ENCODE measurements at regions not wholly inside any gene's neighbourhood (a gene's known extent, or its start where the extent isn't known, plus 50 kb on each side); places are given as distances from the start of the nearest gene placed in this dataset.

GRCh38 chr13:85650613-85651012 lies 148.6 kb downstream of the SLITRK6 start:
- CTCF ChIA-PET, result no interaction called here
- TF ChIP-seq EZH2 (IDR thresholded peaks at IDR 0.05; ENCODE audit: borderline replicate concordance, low read depth, low read length, poor library complexity, severe bottlenecking), result no peak
- no peak for TF ChIP-seq CTCF (conservative IDR thresholded peaks at IDR 0.05; ENCODE audit: low read depth, low read length)
- POLR2A ChIA-PET (ENCODE audit: low non-redundant PET), result no interaction called here
- Histone ChIP-seq H3K36me3 (ENCODE audit: insufficient read depth, low read length, poor library complexity, severe bottlenecking) (no peaks in the 10 kb centered on the region), H3K27ac (ENCODE audit: low read depth, low read length, poor library complexity, severe bottlenecking) (no peak overlapping the region), H3K27me3 (replicated peaks; ENCODE audit: insufficient read depth, low read depth, low read length, poor library complexity) (no peaks in the 10 kb centered on the region), H3K4me1 (ENCODE audit: insufficient read depth, low read length, poor library complexity, severe bottlenecking) (no peaks in the 10 kb centered on the region), H3K4me3 (ENCODE audit: low read depth, low read length, poor library complexity, severe bottlenecking) (no peak overlapping the region), H3K9me3 (ENCODE audit: low read depth, low read length, poor library complexity, severe bottlenecking) (no peaks in the 10 kb centered on the region)
- DNase-seq (ENCODE audit: low spot score), result no peak
- BruUV-seq (replicated peaks), result no TSS peak
- intact Hi-C loops (cut with micrococcal nuclease; ENCODE audit: unreplicated experiment), result no loop called here

GRCh38 chr13:85640727-85641126 lies 158.5 kb downstream of the SLITRK6 start:
- intact Hi-C loops (cut with micrococcal nuclease; ENCODE audit: unreplicated experiment), result no loop called here
- no peaks in the 10 kb centered on the region for H3K27me3 ChIP-seq (replicated peaks; ENCODE audit: insufficient read depth, low read depth, low read length, poor library complexity)
- TF ChIP-seq EZH2 (IDR thresholded peaks at IDR 0.05; ENCODE audit: borderline replicate concordance, low read depth, low read length, poor library complexity, severe bottlenecking) (no peak), CTCF (conservative IDR thresholded peaks at IDR 0.05; ENCODE audit: low read depth, low read length) (no peak)
- H3K9me3 ChIP-seq (ENCODE audit: low read depth, low read length, poor library complexity, severe bottlenecking), result no peaks in the 10 kb centered on the region
- no peak for DNase-seq (ENCODE audit: low spot score)
- H3K27ac ChIP-seq (ENCODE audit: low read depth, low read length, poor library complexity, severe bottlenecking), result no peak overlapping the region
- H3K4me1 ChIP-seq (ENCODE audit: insufficient read depth, low read length, poor library complexity, severe bottlenecking), result no peaks in the 10 kb centered on the region
- BruUV-seq (replicated peaks), result no TSS peak
- H3K36me3 ChIP-seq (ENCODE audit: insufficient read depth, low read length, poor library complexity, severe bottlenecking), result no peaks in the 10 kb centered on the region
- POLR2A ChIA-PET (ENCODE audit: low non-redundant PET), result no interaction called here
- CTCF ChIA-PET, result no interaction called here
- no peak overlapping the region for H3K4me3 ChIP-seq (ENCODE audit: low read depth, low read length, poor library complexity, severe bottlenecking)

GRCh38 chr13:85638815-85639393 lies 160.3 kb downstream of the SLITRK6 start:
- CTCF ChIA-PET, result no interaction called here

More at GRCh38 chr13:85638815-85639393, 160.3 kb downstream of the SLITRK6 start:
- no peak for TF ChIP-seq CTCF (conservative IDR thresholded peaks at IDR 0.05; ENCODE audit: low read depth, low read length)
- no peak for TF ChIP-seq EZH2 (IDR thresholded peaks at IDR 0.05; ENCODE audit: borderline replicate concordance, low read depth, low read length, poor library complexity, severe bottlenecking)
- BruUV-seq (replicated peaks), result no TSS peak
- Histone ChIP-seq H3K36me3 (ENCODE audit: insufficient read depth, low read length, poor library complexity, severe bottlenecking) (no peaks in the 10 kb centered on the region), H3K9me3 (ENCODE audit: low read depth, low read length, poor library complexity, severe bottlenecking) (no peaks in the 10 kb centered on the region), H3K4me3 (ENCODE audit: low read depth, low read length, poor library complexity, severe bottlenecking) (no peak overlapping the region), H3K4me1 (ENCODE audit: insufficient read depth, low read length, poor library complexity, severe bottlenecking) (no peaks in the 10 kb centered on the region), H3K27ac (ENCODE audit: low read depth, low read length, poor library complexity, severe bottlenecking) (no peak overlapping the region), H3K27me3 (replicated peaks; ENCODE audit: insufficient read depth, low read depth, low read length, poor library complexity) (no peaks in the 10 kb centered on the region)
- no peak for DNase-seq (ENCODE audit: low spot score)
- intact Hi-C loops (cut with micrococcal nuclease; ENCODE audit: unreplicated experiment), result no loop called here
- POLR2A ChIA-PET (ENCODE audit: low non-redundant PET), result no interaction called here
